ENCODE measurements at regions not wholly inside any gene's neighbourhood (a gene's known extent, or its start where the extent isn't known, plus 50 kb on each side); places are given as distances from the start of the nearest gene placed in this dataset.

DNA sequence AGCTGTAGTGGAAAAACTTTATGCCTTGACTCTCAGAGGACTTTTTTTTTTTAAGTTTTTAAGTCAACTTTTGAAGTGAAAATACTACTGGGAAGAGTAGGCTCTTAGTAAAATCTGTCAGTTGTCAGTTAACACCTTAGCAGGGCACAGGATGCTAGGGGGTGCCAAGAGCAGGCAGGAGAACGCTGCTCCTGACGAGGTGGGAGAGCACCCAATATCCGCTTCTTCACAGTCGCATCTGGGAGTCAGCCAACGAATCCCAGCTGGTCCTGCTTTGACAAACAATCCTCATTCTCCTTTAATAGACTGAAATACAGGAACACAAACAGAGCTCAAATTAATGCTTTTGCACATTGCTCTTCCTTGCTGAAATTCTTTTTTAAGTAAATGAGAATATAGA, 709.5 kb upstream of the ACVR2A start:
- TF ChIP-seq, protein P1, sequence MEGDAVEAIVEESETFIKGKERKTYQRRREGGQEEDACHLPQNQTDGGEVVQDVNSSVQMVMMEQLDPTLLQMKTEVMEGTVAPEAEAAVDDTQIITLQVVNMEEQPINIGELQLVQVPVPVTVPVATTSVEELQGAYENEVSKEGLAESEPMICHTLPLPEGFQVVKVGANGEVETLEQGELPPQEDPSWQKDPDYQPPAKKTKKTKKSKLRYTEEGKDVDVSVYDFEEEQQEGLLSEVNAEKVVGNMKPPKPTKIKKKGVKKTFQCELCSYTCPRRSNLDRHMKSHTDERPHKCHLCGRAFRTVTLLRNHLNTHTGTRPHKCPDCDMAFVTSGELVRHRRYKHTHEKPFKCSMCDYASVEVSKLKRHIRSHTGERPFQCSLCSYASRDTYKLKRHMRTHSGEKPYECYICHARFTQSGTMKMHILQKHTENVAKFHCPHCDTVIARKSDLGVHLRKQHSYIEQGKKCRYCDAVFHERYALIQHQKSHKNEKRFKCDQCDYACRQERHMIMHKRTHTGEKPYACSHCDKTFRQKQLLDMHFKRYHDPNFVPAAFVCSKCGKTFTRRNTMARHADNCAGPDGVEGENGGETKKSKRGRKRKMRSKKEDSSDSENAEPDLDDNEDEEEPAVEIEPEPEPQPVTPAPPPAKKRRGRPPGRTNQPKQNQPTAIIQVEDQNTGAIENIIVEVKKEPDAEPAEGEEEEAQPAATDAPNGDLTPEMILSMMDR (IDR thresholded peaks at IDR 0.05): no peak
- TF ChIP-seq POLR2A (IDR thresholded peaks at IDR 0.05): no peak
